ENCODE measurements at regions not wholly inside any gene's neighbourhood (a gene's known extent, or its start where the extent isn't known, plus 50 kb on each side); places are given as distances from the start of the nearest gene placed in this dataset.

DNA sequence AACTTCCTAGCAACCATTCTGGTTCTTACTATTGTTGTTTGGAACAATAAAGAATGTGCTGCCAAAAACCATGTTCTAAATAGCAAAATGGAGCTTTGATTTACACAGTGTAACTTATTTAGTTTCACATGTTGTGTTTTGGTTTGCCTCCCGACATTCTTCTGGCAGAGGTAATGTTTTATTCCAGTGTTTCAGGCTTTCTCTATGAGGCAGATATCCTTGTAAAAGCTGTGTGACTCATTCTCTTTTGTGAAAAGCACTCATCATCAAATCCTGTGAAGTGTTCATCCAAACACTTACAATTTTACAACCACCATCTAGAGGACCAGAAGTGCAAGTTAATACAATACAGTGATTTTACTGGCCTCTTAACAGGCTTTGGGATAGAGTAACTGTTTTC, 219.0 kb upstream of the GIMD1 start:
- TF ChIP-seq, protein P1, sequence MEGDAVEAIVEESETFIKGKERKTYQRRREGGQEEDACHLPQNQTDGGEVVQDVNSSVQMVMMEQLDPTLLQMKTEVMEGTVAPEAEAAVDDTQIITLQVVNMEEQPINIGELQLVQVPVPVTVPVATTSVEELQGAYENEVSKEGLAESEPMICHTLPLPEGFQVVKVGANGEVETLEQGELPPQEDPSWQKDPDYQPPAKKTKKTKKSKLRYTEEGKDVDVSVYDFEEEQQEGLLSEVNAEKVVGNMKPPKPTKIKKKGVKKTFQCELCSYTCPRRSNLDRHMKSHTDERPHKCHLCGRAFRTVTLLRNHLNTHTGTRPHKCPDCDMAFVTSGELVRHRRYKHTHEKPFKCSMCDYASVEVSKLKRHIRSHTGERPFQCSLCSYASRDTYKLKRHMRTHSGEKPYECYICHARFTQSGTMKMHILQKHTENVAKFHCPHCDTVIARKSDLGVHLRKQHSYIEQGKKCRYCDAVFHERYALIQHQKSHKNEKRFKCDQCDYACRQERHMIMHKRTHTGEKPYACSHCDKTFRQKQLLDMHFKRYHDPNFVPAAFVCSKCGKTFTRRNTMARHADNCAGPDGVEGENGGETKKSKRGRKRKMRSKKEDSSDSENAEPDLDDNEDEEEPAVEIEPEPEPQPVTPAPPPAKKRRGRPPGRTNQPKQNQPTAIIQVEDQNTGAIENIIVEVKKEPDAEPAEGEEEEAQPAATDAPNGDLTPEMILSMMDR (IDR thresholded peaks at IDR 0.05; ENCODE audit: insufficient read depth, low read depth, low read length), result no peak
- no peak for TF ChIP-seq EZH2 (IDR thresholded peaks at IDR 0.05; ENCODE audit: insufficient read depth, low read length)

Measured in astrocyte (in vitro differentiated cells and primary cell).